NT2/D1 (cell line): ENCODE measurements at regions not wholly inside any gene's neighbourhood (a gene's known extent, or its start where the extent isn't known, plus 50 kb on each side); places are given as distances from the start of the nearest gene placed in this dataset.

Experiments used
- DNase-seq: peaks from one replicate; pipeline ENCODE4 v3.0.0-alpha.2; 2011; ENCODE audit warnings: low read depth, low spot score
- H3K27me3 ChIP-seq: 2 replicates; pipeline ENCODE4 v1.6.0; 2011; ENCODE audit warnings: mild to moderate bottlenecking; ENCODE audit not compliant: insufficient read length, insufficient read depth
- H3K36me3 ChIP-seq: 2 replicates; pipeline ENCODE4 v1.6.1; 2011; ENCODE audit warnings: mild to moderate bottlenecking, low read length, mixed read lengths; ENCODE audit not compliant: insufficient read depth, insufficient read length
- H3K4me1 ChIP-seq: 2 replicates; pipeline ENCODE4 v1.5.1; 2011; ENCODE audit not compliant: insufficient read depth, insufficient read length
- H3K4me3 ChIP-seq: 2 replicates; pipeline ENCODE4 v1.5.1; 2011; ENCODE audit warnings: low read depth; ENCODE audit not compliant: insufficient read length
- H3K9ac ChIP-seq: 2 replicates; pipeline ENCODE4 v1.6.0; 2011; ENCODE audit warnings: low read depth; ENCODE audit not compliant: insufficient read length
- H3K9me3 ChIP-seq: 2 replicates; pipeline ENCODE4 v1.5.1; 2011; ENCODE audit warnings: mild to moderate bottlenecking, low read length; ENCODE audit not compliant: insufficient read depth
- SUZ12 ChIP-seq: IDR thresholded peaks from 2 replicates; pipeline ENCODE4 v1.6.1; 2011; ENCODE audit not compliant: insufficient read length, insufficient read depth; ENCODE audit errors: extremely low read depth
- YY1 ChIP-seq: IDR thresholded peaks from 2 replicates; pipeline ENCODE4 v1.6.1; 2011; ENCODE audit not compliant: insufficient read length, insufficient read depth
- ZNF274 ChIP-seq: IDR thresholded peaks from 2 replicates; pipeline ENCODE4 v1.6.1; 2011; ENCODE audit warnings: mild to moderate bottlenecking, low read depth, low read length

DNA sequence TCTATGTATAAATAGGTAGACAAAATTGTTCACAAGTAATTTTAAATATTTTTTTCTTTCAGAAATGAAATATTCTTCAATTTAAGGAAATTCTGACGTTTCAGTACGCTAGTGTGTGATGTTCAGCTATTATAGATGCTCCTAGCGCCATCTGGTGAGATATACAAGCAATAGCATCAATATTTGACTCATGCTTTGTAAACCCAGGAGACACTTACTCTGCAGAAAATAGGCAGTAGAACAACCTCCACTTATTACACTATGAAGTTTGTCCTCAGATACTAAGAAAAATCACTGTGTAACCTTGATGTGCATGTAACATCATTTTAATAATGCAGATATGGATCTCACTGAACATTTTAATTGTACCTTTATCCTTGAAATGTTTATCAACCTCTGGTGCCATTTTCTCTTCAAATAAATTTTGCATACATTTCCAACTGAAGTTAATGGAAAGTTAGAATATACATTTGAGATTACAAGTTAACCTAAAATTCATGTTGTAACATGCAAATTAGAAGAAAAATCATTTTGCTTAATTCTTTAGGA, 151.5 kb upstream of the FAM3C start:
- Histone ChIP-seq H3K36me3 (no peaks in the 10 kb centered on the region), H3K27me3 (no peaks in the 10 kb centered on the region), H3K4me3 (no peak overlapping the region), H3K9ac (no peak overlapping the region), H3K9me3 (peaks cover 15% of the 10 kb centered on the region; the same call in 1 of the 2 replicates), H3K4me1 (no peaks in the 10 kb centered on the region)
- TF ChIP-seq ZNF274, result no peak
- TF ChIP-seq SUZ12, result no peak
- TF ChIP-seq YY1, result no peak
- DNase-seq, result peak; percentile 33

DNA sequence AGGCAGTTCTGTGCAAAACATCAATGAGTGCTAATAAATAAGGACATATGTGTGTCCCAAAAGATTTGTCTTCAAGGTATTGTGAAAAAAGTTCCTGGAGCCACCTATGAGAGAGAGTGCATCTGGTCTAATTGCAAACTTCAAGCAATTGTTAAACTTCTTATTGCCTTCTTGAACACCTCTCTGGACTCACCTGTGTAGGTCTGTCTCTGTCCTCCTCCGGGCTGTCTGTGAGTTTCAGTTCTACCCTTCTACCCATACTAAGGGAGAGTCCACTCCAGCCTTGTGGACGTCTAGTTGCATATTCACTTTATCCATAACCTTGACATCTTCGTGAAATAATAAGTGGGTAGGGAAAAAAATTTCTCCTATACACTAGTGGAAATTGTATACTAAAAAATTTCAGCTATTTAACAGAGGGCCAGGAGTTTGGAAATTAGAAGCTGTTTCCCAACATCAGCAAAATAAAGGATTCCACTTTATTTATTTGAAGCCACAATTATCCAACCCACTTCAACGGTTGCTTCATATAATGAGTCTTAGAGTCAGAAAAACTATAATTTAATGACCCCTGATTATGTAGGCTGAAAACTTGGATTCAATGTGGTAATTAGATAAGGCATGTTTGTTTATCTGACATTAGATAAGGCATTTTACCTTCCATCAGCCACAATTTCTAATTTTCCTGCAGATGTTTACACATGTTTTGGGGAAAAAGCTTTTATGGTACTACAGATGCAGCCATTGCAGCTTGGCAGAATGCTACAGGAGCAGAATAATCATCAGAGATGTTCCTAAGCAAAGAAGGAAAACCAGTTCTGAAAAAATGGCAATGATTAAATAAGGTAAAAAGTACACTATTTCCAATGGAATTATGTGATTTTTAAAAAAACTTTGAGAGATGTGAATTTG, 150.8 kb upstream of the FAM3C start:
- peaks cover 15% of the 10 kb centered on the region; the same call in 1 of the 2 replicates for H3K9me3 ChIP-seq
- no peak for TF ChIP-seq ZNF274
- no peak for TF ChIP-seq SUZ12
- no peak for TF ChIP-seq YY1
- H3K27me3 ChIP-seq, result no peaks in the 10 kb centered on the region
- H3K9ac ChIP-seq, result no peak overlapping the region
- H3K36me3 ChIP-seq, result no peaks in the 10 kb centered on the region
- DNase-seq, result no peak
- no peak overlapping the region for H3K4me3 ChIP-seq
- H3K4me1 ChIP-seq, result no peaks in the 10 kb centered on the region

DNA sequence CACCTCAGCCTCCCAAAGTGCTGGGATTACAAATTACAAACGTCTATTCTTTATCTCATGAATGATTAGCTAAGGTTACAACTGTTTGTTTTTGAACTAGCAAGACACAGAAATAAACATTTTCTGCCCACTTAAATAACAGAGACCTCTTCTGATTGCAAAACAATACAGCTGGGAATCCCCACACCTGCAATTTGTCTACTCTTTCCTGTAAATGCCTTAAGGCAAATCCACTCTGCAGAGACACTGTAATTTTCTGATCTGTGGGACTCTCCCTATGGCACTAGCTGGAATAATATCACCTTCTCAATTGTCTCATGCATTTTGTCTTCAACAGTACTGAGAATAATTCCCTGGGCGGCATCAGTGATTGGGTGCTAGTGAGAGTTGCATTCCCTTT, 149.3 kb upstream of the FAM3C start:
- H3K36me3 ChIP-seq, result no peaks in the 10 kb centered on the region
- H3K4me1 ChIP-seq, result no peaks in the 10 kb centered on the region
- no peak overlapping the region for H3K4me3 ChIP-seq
- H3K9ac ChIP-seq, result no peak overlapping the region
- TF ChIP-seq SUZ12, result no peak
- no peak for TF ChIP-seq ZNF274
- no peak for TF ChIP-seq YY1
- no peak for DNase-seq
- no peaks in the 10 kb centered on the region for H3K27me3 ChIP-seq
- H3K9me3 ChIP-seq, result peaks cover 15% of the 10 kb centered on the region; the same call in 1 of the 2 replicates

DNA sequence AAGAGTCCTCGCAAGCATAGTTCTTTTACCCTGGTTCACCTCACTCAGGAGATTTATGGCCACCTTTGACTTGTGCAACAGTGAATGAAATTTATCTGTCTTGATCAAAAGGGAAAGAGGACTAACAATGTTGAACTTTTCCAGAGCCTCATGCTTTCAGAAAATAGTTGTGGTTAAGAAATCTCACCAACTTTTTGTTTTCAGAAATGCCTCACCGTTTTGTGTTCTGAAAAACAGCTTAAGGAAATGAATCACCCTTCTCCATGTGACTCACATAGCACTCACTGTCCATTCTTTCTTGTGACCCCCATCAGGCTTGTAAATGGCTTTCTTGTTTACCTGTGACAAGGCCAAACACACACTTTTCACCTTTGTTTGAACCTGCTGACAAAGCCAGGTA, 148.6 kb upstream of the FAM3C start:
- DNase-seq, result no peak

DNA sequence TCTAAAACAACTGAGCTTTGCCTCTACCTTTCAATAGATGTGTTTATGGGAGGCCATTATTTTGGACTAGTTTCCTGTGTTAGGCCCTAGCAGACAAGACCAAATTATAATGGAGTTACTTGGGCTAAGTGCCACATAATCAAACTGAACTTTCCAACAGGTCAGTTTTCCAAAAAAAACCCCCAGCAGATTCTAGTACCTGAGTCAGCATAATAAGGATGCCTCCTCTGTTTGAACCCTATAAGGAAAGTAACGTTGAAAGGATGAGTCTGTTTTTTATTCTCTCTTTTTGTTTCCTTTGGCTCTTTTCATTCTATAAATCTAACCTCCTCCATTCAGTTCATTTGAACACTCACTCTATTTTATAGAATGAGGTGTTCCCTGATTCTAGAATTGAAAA, 148.1 kb upstream of the FAM3C start:
- Histone ChIP-seq H3K4me3 (no peak overlapping the region), H3K4me1 (no peaks in the 10 kb centered on the region), H3K36me3 (no peaks in the 10 kb centered on the region), H3K9ac (no peak overlapping the region), H3K9me3 (peaks cover 15% of the 10 kb centered on the region; the same call in 1 of the 2 replicates), H3K27me3 (no peaks in the 10 kb centered on the region)
- no peak for DNase-seq
- TF ChIP-seq YY1, result no peak
- no peak for TF ChIP-seq ZNF274
- TF ChIP-seq SUZ12, result no peak

More for the DNA sequence above, 148.6 kb upstream of the FAM3C start:
- TF ChIP-seq SUZ12 (no peak), ZNF274 (no peak), YY1 (no peak)
- peaks cover 15% of the 10 kb centered on the region; the same call in 1 of the 2 replicates for H3K9me3 ChIP-seq
- no peaks in the 10 kb centered on the region for H3K36me3 ChIP-seq
- H3K9ac ChIP-seq, result no peak overlapping the region
- H3K27me3 ChIP-seq, result no peaks in the 10 kb centered on the region
- no peaks in the 10 kb centered on the region for H3K4me1 ChIP-seq
- H3K4me3 ChIP-seq, result no peak overlapping the region

DNA sequence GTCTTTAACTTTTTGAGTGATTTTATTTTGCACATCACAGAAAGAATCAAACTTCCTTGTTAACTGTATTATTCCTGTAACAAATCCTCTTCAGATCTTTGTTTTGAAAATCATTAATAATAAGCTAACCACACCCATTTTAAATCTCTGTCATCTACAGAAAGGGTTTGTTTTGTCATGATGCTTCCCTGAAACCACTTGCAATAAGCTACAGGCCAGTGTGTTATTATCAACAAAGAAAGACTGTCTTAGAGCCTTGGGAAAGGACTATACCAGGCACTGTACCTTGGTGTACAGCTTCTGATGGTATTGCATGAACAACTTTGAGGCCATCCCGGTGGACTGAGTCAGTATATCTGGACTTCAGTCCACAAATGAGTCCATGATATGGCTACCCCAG, 145.3 kb upstream of the FAM3C start:
- H3K9ac ChIP-seq, result no peak overlapping the region
- TF ChIP-seq ZNF274, result no peak
- no peak for TF ChIP-seq SUZ12
- no peak for TF ChIP-seq YY1
- no peak for DNase-seq
- no peaks in the 10 kb centered on the region for H3K36me3 ChIP-seq
- peaks cover 15% of the 10 kb centered on the region; the same call in 1 of the 2 replicates for H3K9me3 ChIP-seq
- no peaks in the 10 kb centered on the region for H3K4me1 ChIP-seq
- H3K27me3 ChIP-seq, result no peaks in the 10 kb centered on the region
- H3K4me3 ChIP-seq, result no peak overlapping the region

DNA sequence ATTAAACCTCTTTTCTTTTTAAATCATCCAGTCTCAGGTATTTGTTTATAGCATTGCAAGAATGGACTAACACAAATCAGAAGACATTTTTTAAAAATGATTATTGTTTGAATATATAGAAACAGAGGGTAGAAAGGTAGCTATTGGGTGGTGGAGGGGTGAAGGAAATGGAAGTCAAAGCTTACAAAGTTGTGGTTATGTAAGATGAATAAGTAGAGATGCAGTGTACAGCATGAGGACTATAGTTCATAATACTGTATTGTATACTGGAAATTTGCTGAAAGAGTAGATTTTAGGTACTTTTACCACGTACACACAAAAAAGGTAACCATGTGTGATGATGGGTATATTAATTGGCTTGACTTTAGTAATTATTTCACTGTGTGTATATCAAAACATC, 144.0 kb upstream of the FAM3C start:
- Histone ChIP-seq H3K36me3 (no peaks in the 10 kb centered on the region), H3K27me3 (no peaks in the 10 kb centered on the region), H3K9me3 (peaks cover 7% of the 10 kb centered on the region; the same call in 1 of the 2 replicates), H3K9ac (no peak overlapping the region), H3K4me3 (no peak overlapping the region), H3K4me1 (no peaks in the 10 kb centered on the region)
- TF ChIP-seq ZNF274 (no peak), SUZ12 (no peak), YY1 (no peak)
- no peak for DNase-seq

DNA sequence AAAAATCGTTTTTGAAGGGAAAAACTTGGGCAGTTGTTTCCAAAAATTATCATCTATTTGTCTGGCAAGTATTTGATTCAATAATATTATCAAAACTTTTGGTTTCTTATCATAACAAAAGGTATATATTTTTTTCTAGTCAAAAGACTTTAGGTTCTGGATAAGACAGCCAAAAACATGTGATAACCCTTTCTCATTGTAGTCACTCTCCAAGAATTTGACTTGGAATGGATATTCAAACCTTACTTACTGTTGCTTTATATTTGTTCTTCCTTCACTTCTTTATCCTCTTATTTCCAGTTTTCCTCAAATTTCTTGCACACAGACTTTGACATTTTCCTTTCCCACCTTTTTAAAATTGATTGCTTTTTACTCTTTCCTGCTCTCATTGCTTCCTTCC, 140.9 kb upstream of the FAM3C start:
- TF ChIP-seq SUZ12, result no peak
- TF ChIP-seq ZNF274, result no peak
- no peak for TF ChIP-seq YY1
- Histone ChIP-seq H3K27me3 (no peaks in the 10 kb centered on the region), H3K4me3 (no peak overlapping the region), H3K9me3 (no peaks in the 10 kb centered on the region), H3K4me1 (no peaks in the 10 kb centered on the region), H3K9ac (no peak overlapping the region), H3K36me3 (no peaks in the 10 kb centered on the region)
- no peak for DNase-seq
